Colonic mucosa (tissue), 4 donors: ENCODE measurements at regions not wholly inside any gene's neighbourhood (a gene's known extent, or its start where the extent isn't known, plus 50 kb on each side); places are given as distances from the start of the nearest gene placed in this dataset.

Experiments
- DNase-seq: peaks from one replicate; pipeline ENCODE4 v3.0.0-alpha.2; 2020
- H3K27ac ChIP-seq: fragments of 200-600 bp; one replicate; pipeline ENCODE4 v1.8.0; 2021
- H3K27me3 ChIP-seq: fragments of 200-600 bp; one replicate; pipeline ENCODE4 v1.8.0; 2021
- H3K36me3 ChIP-seq: fragments of 200-600 bp; one replicate; pipeline ENCODE4 v1.8.0; 2021
- H3K4me1 ChIP-seq: fragments of 200-600 bp; one replicate; pipeline ENCODE4 v1.8.0; 2021; ENCODE audit warnings: mild to moderate bottlenecking
- H3K4me3 ChIP-seq: fragments of 200-600 bp; one replicate; pipeline ENCODE4 v1.8.0; 2021
- H3K9ac ChIP-seq, 2 donors: one replicate each; pipeline ENCODE4 v1.7.0; 2013; ENCODE audit warnings: control low read depth in 2 of 2, low read depth in 2 of 2, low read length in 2 of 2
- H3K9me3 ChIP-seq: fragments of 200-600 bp; one replicate; pipeline ENCODE4 v1.8.0; 2021
- CTCF ChIP-seq: fragments of 200-600 bp; IDR thresholded peaks from one replicate; pipeline ENCODE4 v1.8.0; 2022; ENCODE audit warnings: antibody characterized with exemption, mild to moderate bottlenecking
- intact Hi-C: fragments of 100-400 bp; cut with DNase I; formaldehyde crosslinking; loops from one replicate; pipeline ENCODE4 v1.14.1; 2022
- donor health status: healthy.
- donor health status: DM: no; HTN: no; CAD: no.
- donor health status: DM: no; HTN: no; CAD: no.

GRCh38 chr3:162802228-162802965 is 1305.8 kb downstream of the OTOL1 start:
- no peaks in the 10 kb centered on the region for H3K4me1 ChIP-seq

GRCh38 chr3:162810776-162811175 is 1314.2 kb downstream of the OTOL1 start:
- Histone ChIP-seq H3K9me3 (no peaks in the 10 kb centered on the region), H3K9ac (no peak overlapping the region), H3K36me3 (no peaks in the 10 kb centered on the region), H3K4me3 (no peak overlapping the region), H3K4me1 (no peaks in the 10 kb centered on the region), H3K27ac (no peak overlapping the region), H3K27me3 (no peaks in the 10 kb centered on the region)
- intact Hi-C loops, result no loop called here
- no peak for DNase-seq
- TF ChIP-seq CTCF, result no peak

More at GRCh38 chr3:162802228-162802965, 1305.8 kb downstream of the OTOL1 start:
- intact Hi-C loops, result no loop called here
- Histone ChIP-seq H3K9me3 (no peaks in the 10 kb centered on the region), H3K27ac (no peak overlapping the region), H3K4me3 (no peak overlapping the region), H3K36me3 (no peaks in the 10 kb centered on the region), H3K27me3 (no peaks in the 10 kb centered on the region), H3K9ac (no peak overlapping the region)
- no peak for TF ChIP-seq CTCF
- no peak for DNase-seq

- DNase-seq, result no peak
- Histone ChIP-seq H3K27me3 (no peaks in the 10 kb centered on the region), H3K27ac (no peak overlapping the region), H3K4me3 (no peak overlapping the region), H3K9ac (no peak overlapping the region), H3K36me3 (no peaks in the 10 kb centered on the region), H3K9me3 (no peaks in the 10 kb centered on the region), H3K4me1 (no peaks in the 10 kb centered on the region)
- intact Hi-C loops, result no loop called here
- TF ChIP-seq CTCF, result no peak
Observed at GRCh38 chr3:162842549-162843216, 1346.1 kb downstream of the OTOL1 start.

GRCh38 chr3:162845918-162846317 is 1349.3 kb downstream of the OTOL1 start:
- intact Hi-C loops, result no loop called here
- DNase-seq, result no peak
- Histone ChIP-seq H3K9me3 (no peaks in the 10 kb centered on the region), H3K27me3 (no peaks in the 10 kb centered on the region), H3K36me3 (no peaks in the 10 kb centered on the region), H3K9ac (no peak overlapping the region), H3K4me3 (no peak overlapping the region), H3K27ac (no peak overlapping the region), H3K4me1 (no peaks in the 10 kb centered on the region)
- no peak for TF ChIP-seq CTCF

GRCh38 chr3:162847511-162847910 is 1350.9 kb downstream of the OTOL1 start:
- intact Hi-C loops, result no loop called here
- H3K9ac ChIP-seq, result no peak overlapping the region
- DNase-seq, result no peak
- no peaks in the 10 kb centered on the region for H3K4me1 ChIP-seq
- H3K36me3 ChIP-seq, result no peaks in the 10 kb centered on the region
- no peaks in the 10 kb centered on the region for H3K9me3 ChIP-seq
- H3K27me3 ChIP-seq, result no peaks in the 10 kb centered on the region
- no peak overlapping the region for H3K27ac ChIP-seq
- TF ChIP-seq CTCF, result no peak
- H3K4me3 ChIP-seq, result no peak overlapping the region
